ENCODE measurements at regions not wholly inside any gene's neighbourhood (a gene's known extent, or its start where the extent isn't known, plus 50 kb on each side); places are given as distances from the start of the nearest gene placed in this dataset.

DNA sequence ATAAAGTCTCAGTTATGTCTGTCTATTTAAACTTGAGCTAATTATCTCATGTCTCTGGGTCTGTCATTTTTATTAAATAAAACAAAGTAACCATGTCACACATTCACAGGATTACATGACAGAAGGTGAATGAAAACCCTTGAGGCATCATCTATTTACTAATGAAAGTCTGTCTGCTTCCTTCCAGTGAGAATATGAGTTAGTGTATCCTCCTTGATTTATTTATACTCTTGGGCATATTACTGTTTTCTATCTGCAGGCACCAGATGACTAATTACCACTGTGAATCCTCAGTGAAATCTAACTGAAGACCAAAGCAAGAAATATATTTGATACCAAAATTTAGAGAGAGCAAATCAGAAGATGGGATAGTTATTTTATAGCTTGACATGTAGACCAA lies 163.7 kb downstream of the CDC14C start:
- ATAC-seq (no peak), DNase-seq (no peak)
- CTCF ChIA-PET, result no interaction called here
- intact Hi-C loops (cut with micrococcal nuclease), result no loop called here
- no peaks in the 10 kb centered on the region for H3K9me3 ChIP-seq (ENCODE audit: control insufficient read depth in 2 of 3, low read length in 3 of 3)
- no peaks in the 10 kb centered on the region for H3K36me3 Mint-ChIP-seq
- H3K4me1 ChIP-seq (ENCODE audit: control insufficient read depth in 2 of 2, insufficient read depth in 2 of 2, low read length in 2 of 2), result no peaks in the 10 kb centered on the region
- no peaks in the 10 kb centered on the region for H3K27me3 Mint-ChIP-seq
- H3K4me3 Mint-ChIP-seq, result no peak overlapping the region
- H3K27ac ChIP-seq (ENCODE audit: low read depth, low read length), result no peak overlapping the region
- H3K4me3 ChIP-seq (ENCODE audit: low read length), result no peak overlapping the region
- H3K36me3 ChIP-seq (ENCODE audit: control insufficient read depth in 2 of 3, insufficient read depth in 3 of 3, low read length in 3 of 3), result no peaks in the 10 kb centered on the region
- H3K9me3 Mint-ChIP-seq, result peaks cover 0 to 6% (median 0%) of the 10 kb centered on the region in 11 donors
- H3K27ac Mint-ChIP-seq, result no peak overlapping the region
- POLR2A ChIA-PET, result no interaction called here
- peaks cover 0 to 2% (median 0%) of the 10 kb centered on the region in 7 donors for H3K4me1 Mint-ChIP-seq
- no peaks in the 10 kb centered on the region for H3K27me3 ChIP-seq (ENCODE audit: control insufficient read depth in 2 of 2, insufficient read depth in 2 of 2, low read length in 2 of 2)

DNA sequence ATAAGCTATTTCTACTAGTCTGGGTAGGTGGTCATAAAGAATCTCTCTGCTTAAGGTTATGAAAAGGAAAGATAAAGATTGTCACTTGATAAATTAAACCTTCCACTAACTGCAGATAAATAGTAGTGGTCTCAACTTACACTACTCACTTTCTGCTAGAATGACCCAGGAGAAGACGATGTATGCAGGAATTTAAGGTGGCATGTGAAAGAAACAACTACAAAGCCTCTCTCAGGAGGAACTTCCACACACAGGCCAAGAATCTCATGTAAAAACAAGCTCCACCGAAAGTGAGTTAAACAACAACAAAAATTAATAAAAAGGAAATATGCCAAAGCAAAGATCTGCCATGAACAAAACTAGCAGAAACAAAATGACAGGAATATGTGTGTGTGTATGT lies 165.4 kb downstream of the CDC14C start:
- DNase-seq (no peak), ATAC-seq (no peak)
- H3K9me3 Mint-ChIP-seq, result peaks cover 0 to 6% (median 0%) of the 10 kb centered on the region in 11 donors
- H3K4me3 Mint-ChIP-seq, result no peak overlapping the region
- H3K4me1 ChIP-seq (ENCODE audit: control insufficient read depth in 2 of 2, insufficient read depth in 2 of 2, low read length in 2 of 2), result no peaks in the 10 kb centered on the region
- H3K36me3 Mint-ChIP-seq, result no peaks in the 10 kb centered on the region
- peaks cover 0 to 2% (median 0%) of the 10 kb centered on the region in 7 donors for H3K4me1 Mint-ChIP-seq
- no peaks in the 10 kb centered on the region for H3K27me3 ChIP-seq (ENCODE audit: control insufficient read depth in 2 of 2, insufficient read depth in 2 of 2, low read length in 2 of 2)
- H3K27ac ChIP-seq (ENCODE audit: low read depth, low read length), result no peak overlapping the region
- no peak overlapping the region for H3K27ac Mint-ChIP-seq
- no peaks in the 10 kb centered on the region for H3K9me3 ChIP-seq (ENCODE audit: control insufficient read depth in 2 of 3, low read length in 3 of 3)
- intact Hi-C loops (cut with micrococcal nuclease), result no loop called here
- no peak overlapping the region for H3K4me3 ChIP-seq (ENCODE audit: low read length)
- ChIA-PET CTCF (no interaction called here), POLR2A (no interaction called here)
- H3K27me3 Mint-ChIP-seq, result no peaks in the 10 kb centered on the region
- H3K36me3 ChIP-seq (ENCODE audit: control insufficient read depth in 2 of 3, insufficient read depth in 3 of 3, low read length in 3 of 3), result no peaks in the 10 kb centered on the region

GRCh38 chr7:49091089-49091488 lies 166.7 kb downstream of the CDC14C start:
- H3K36me3 ChIP-seq (ENCODE audit: control insufficient read depth in 2 of 3, insufficient read depth in 3 of 3, low read length in 3 of 3), result no peaks in the 10 kb centered on the region
- no peaks in the 10 kb centered on the region for H3K36me3 Mint-ChIP-seq
- ChIA-PET CTCF (no interaction called here), POLR2A (no interaction called here)
- ATAC-seq, result no peak
- no peaks in the 10 kb centered on the region for H3K9me3 ChIP-seq (ENCODE audit: control insufficient read depth in 2 of 3, low read length in 3 of 3)
- no peak overlapping the region for H3K4me3 ChIP-seq (ENCODE audit: low read length)
- no peak overlapping the region for H3K27ac ChIP-seq (ENCODE audit: low read depth, low read length)
- H3K4me1 ChIP-seq (ENCODE audit: control insufficient read depth in 2 of 2, insufficient read depth in 2 of 2, low read length in 2 of 2), result no peaks in the 10 kb centered on the region
- H3K4me3 Mint-ChIP-seq, result no peak overlapping the region
- no peak for DNase-seq
- intact Hi-C loops (cut with micrococcal nuclease), result no loop called here
- H3K27me3 Mint-ChIP-seq, result no peaks in the 10 kb centered on the region
- H3K4me1 Mint-ChIP-seq, result peaks cover 0 to 2% (median 0%) of the 10 kb centered on the region in 7 donors
- peaks cover 0 to 8% (median 0%) of the 10 kb centered on the region in 11 donors for H3K9me3 Mint-ChIP-seq
- H3K27ac Mint-ChIP-seq, result no peak overlapping the region
- no peaks in the 10 kb centered on the region for H3K27me3 ChIP-seq (ENCODE audit: control insufficient read depth in 2 of 2, insufficient read depth in 2 of 2, low read length in 2 of 2)

DNA sequence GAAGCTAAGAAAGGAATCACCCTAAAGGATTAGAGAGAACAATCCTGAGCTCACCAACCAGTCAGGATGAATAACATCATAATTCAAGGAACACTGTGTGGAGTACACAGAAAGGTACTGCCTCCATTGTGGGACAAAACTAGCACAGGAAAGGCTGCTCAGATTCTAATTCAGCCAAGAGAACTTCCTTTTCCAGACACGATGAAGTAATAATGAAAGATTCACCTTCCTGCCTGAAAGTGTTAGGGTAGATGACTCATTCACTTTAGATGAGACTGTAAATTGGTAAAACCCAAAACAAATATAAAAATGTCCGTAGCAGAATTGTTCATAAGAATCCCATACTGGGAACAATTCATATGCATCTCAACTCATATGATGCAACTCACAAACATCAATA lies 167.2 kb downstream of the CDC14C start:
- no peak overlapping the region for H3K27ac ChIP-seq (ENCODE audit: low read depth, low read length)
- DNase-seq (peak in 1 of 9 donors; percentile 1), ATAC-seq (no peak)
- H3K36me3 ChIP-seq (ENCODE audit: control insufficient read depth in 2 of 3, insufficient read depth in 3 of 3, low read length in 3 of 3), result no peaks in the 10 kb centered on the region
- POLR2A ChIA-PET, result no interaction called here
- intact Hi-C loops (cut with micrococcal nuclease), result no loop called here
- Mint-ChIP-seq H3K27ac (no peak overlapping the region), H3K4me1 (peaks cover 0 to 2% (median 0%) of the 10 kb centered on the region in 7 donors), H3K4me3 (no peak overlapping the region), H3K9me3 (peaks cover 0 to 8% (median 0%) of the 10 kb centered on the region in 11 donors), H3K36me3 (no peaks in the 10 kb centered on the region), H3K27me3 (no peaks in the 10 kb centered on the region)
- H3K4me3 ChIP-seq (ENCODE audit: low read length), result no peak overlapping the region
- CTCF ChIA-PET, result no interaction called here
- no peaks in the 10 kb centered on the region for H3K9me3 ChIP-seq (ENCODE audit: control insufficient read depth in 2 of 3, low read length in 3 of 3)
- no peaks in the 10 kb centered on the region for H3K4me1 ChIP-seq (ENCODE audit: control insufficient read depth in 2 of 2, insufficient read depth in 2 of 2, low read length in 2 of 2)
- H3K27me3 ChIP-seq (ENCODE audit: control insufficient read depth in 2 of 2, insufficient read depth in 2 of 2, low read length in 2 of 2), result no peaks in the 10 kb centered on the region

DNA sequence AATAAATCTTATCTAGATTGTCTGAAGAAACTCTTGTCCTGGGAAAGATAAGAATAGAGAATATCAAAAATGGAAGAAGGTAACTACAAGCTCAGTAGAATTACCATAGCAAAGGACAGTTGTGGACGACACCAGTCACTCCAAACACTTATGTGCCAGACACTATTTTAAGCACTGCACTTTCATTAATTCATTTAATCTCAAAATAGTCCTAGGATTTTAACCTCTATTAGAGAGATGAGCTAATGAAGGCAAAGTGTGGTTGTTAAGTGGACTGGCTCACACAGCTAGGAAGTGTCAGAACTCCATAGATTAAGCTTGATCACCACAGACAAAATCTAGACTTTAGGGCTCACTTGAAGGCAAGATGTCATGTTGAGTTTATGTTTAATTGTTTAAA lies 168.9 kb downstream of the CDC14C start:
- H3K27me3 Mint-ChIP-seq, result no peaks in the 10 kb centered on the region
- no peaks in the 10 kb centered on the region for H3K36me3 ChIP-seq (ENCODE audit: control insufficient read depth in 2 of 3, insufficient read depth in 3 of 3, low read length in 3 of 3)
- no peak overlapping the region for H3K4me3 ChIP-seq (ENCODE audit: low read length)
- H3K4me1 Mint-ChIP-seq, result peaks cover 0 to 2% (median 0%) of the 10 kb centered on the region in 7 donors
- no peaks in the 10 kb centered on the region for H3K36me3 Mint-ChIP-seq
- ChIA-PET CTCF (no interaction called here), POLR2A (no interaction called here)
- no peaks in the 10 kb centered on the region for H3K4me1 ChIP-seq (ENCODE audit: control insufficient read depth in 2 of 2, insufficient read depth in 2 of 2, low read length in 2 of 2)
- peaks cover 0 to 10% (median 0%) of the 10 kb centered on the region in 11 donors for H3K9me3 Mint-ChIP-seq
- H3K27ac Mint-ChIP-seq, result no peak overlapping the region
- peaks cover 0 to 3% (median 0%) of the 10 kb centered on the region in 3 experiments for H3K9me3 ChIP-seq (ENCODE audit: control insufficient read depth in 2 of 3, low read length in 3 of 3)
- ATAC-seq (no peak), DNase-seq (no peak)
- no peak overlapping the region for H3K4me3 Mint-ChIP-seq
- H3K27ac ChIP-seq (ENCODE audit: low read depth, low read length), result no peak overlapping the region
- no peaks in the 10 kb centered on the region for H3K27me3 ChIP-seq (ENCODE audit: control insufficient read depth in 2 of 2, insufficient read depth in 2 of 2, low read length in 2 of 2)
- intact Hi-C loops (cut with micrococcal nuclease), result no loop called here

DNA sequence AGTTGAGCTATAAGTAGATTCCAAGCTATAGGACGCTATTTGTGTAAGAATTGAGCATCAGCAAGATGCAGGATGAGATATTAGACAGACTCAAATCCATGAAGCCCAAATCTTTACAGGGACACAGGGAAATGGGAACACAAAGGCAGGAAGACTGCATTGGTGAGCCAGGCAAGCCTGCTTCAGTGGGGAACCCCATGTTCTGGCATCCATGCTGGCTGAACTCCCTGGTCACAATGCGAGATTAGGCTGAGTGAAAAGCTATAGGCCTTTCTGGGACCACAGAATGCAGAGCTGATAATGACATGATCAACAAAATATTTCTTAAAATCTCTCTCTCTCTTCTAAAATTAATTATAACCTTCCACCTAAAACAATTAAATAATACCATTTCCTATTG lies 170.5 kb downstream of the CDC14C start:
- CTCF ChIA-PET, result no interaction called here

DNA sequence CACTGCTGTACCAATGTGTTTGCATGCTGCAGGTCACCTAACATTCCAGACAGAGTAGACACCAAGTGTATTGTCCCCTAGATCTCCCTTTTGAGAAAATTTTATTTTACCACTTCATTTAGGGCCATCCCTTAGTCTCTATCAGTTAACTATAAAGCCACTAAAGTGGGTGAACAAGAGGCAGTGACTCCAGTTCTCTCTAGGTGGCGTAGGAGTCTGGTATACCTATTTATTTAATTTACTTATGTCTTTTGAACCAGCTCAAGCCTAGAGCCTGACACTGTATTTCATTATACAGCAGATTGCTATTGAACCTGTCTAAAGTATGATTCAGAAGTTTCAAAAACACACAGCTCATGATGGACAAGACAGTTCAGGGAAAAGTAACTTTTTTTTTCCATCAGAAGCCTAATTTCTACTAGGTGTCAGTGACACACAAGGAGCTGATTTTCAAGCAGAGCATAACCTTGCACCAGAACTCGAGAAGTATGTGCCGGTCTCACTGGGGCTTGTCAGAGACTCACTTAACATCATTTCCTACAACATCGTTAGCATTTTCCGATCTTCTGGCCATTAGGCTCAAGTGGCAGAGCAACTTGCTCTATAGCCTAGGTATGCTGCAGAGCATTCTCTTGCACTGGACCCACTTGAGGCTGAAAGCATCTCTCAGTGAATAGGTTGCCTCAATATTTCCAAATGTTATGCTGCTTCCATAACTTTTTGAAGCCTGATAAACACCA lies 175.4 kb downstream of the CDC14C start:
- Mint-ChIP-seq H3K27me3 (no peaks in the 10 kb centered on the region), H3K4me3 (no peak overlapping the region), H3K4me1 (no peaks in the 10 kb centered on the region), H3K27ac (no peak overlapping the region), H3K36me3 (no peaks in the 10 kb centered on the region), H3K9me3 (peaks cover 0 to 11% (median 0%) of the 10 kb centered on the region in 11 donors)
- no peak overlapping the region for H3K4me3 ChIP-seq (ENCODE audit: low read length)
- no peaks in the 10 kb centered on the region for H3K36me3 ChIP-seq (ENCODE audit: control insufficient read depth in 2 of 3, insufficient read depth in 3 of 3, low read length in 3 of 3)
- CTCF ChIA-PET, result no interaction called here
- no peaks in the 10 kb centered on the region for H3K27me3 ChIP-seq (ENCODE audit: control insufficient read depth in 2 of 2, insufficient read depth in 2 of 2, low read length in 2 of 2)
- no peak for ATAC-seq
- H3K9me3 ChIP-seq (ENCODE audit: control insufficient read depth in 2 of 3, low read length in 3 of 3), result peaks cover 0 to 3% (median 0%) of the 10 kb centered on the region in 3 experiments
- H3K4me1 ChIP-seq (ENCODE audit: control insufficient read depth in 2 of 2, insufficient read depth in 2 of 2, low read length in 2 of 2), result no peaks in the 10 kb centered on the region
- POLR2A ChIA-PET, result no interaction called here
- no peak overlapping the region for H3K27ac ChIP-seq (ENCODE audit: low read depth, low read length)
- no peak for DNase-seq
- intact Hi-C loops (cut with micrococcal nuclease), result no loop called here

More for the DNA sequence above, 170.5 kb downstream of the CDC14C start:
- DNase-seq (no peak), ATAC-seq (no peak)
- Mint-ChIP-seq H3K4me1 (no peaks in the 10 kb centered on the region), H3K9me3 (peaks cover 0 to 11% (median 0%) of the 10 kb centered on the region in 11 donors), H3K27me3 (no peaks in the 10 kb centered on the region), H3K27ac (no peak overlapping the region), H3K4me3 (no peak overlapping the region), H3K36me3 (no peaks in the 10 kb centered on the region)
- H3K4me3 ChIP-seq (ENCODE audit: low read length), result no peak overlapping the region
- POLR2A ChIA-PET, result no interaction called here
- H3K4me1 ChIP-seq (ENCODE audit: control insufficient read depth in 2 of 2, insufficient read depth in 2 of 2, low read length in 2 of 2), result no peaks in the 10 kb centered on the region
- no peaks in the 10 kb centered on the region for H3K36me3 ChIP-seq (ENCODE audit: control insufficient read depth in 2 of 3, insufficient read depth in 3 of 3, low read length in 3 of 3)
- intact Hi-C loops (cut with micrococcal nuclease), result no loop called here
- peaks cover 0 to 3% (median 0%) of the 10 kb centered on the region in 3 experiments for H3K9me3 ChIP-seq (ENCODE audit: control insufficient read depth in 2 of 3, low read length in 3 of 3)
- H3K27ac ChIP-seq (ENCODE audit: low read depth, low read length), result no peak overlapping the region
- H3K27me3 ChIP-seq (ENCODE audit: control insufficient read depth in 2 of 2, insufficient read depth in 2 of 2, low read length in 2 of 2), result no peaks in the 10 kb centered on the region
